ENCODE measurements at regions not wholly inside any gene's neighbourhood (a gene's known extent, or its start where the extent isn't known, plus 50 kb on each side); places are given as distances from the start of the nearest gene placed in this dataset.
A peak's percentile ranks its signal among the peaks of the same experiment; 100 is the strongest.
"Not testable (repeated sequence)": the region's sequence is repeated elsewhere in the genome, so short reads cannot be mapped to it uniquely, and the experiment has no call there.

- intact Hi-C loops (cut with DNase I), result no loop called here
- DNase-seq (ENCODE audit: low spot score), result no peak
These were observed 260.8 kb downstream of the KTN1 start for GRCh38 chr14:55840821-55841220.

GRCh38 chr14:55841625-55842024 is 261.6 kb downstream of the KTN1 start:
- intact Hi-C loops (cut with DNase I), result no loop called here
- no peak for DNase-seq (ENCODE audit: low spot score)

DNA sequence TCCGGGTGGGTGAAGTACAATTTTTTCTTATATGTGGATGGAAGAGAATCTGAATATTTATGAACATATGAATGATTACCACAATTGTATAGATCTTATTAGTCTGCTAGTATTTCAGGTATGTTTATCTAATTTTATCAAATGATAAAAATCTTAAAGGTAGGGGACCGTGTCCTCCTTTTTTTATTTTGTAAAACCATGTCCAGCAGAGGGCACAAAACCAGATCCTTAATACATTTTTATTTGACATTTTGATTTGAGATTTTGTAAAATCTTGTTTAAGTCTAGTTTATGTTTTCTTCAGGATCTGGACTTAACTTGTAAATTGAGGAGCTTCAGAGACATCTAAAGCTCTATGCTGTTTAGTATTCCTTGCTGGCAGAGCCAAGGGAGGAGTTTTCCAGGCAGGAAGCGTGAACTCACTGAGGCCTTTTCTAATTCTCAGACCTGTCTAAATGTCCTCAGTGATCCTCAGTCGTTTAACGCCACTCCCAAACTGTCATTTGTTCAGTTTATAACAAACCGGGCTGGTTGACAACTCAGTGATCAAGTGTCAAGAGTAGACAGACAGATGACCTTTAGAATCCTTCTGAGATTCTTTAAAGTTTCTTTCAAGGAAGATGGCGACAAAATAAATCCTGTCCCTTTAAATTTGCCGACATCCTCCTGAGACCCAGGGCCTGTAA is 263.9 kb downstream of the KTN1 start:
- DNase-seq (ENCODE audit: low spot score), result no peak
- intact Hi-C loops (cut with DNase I), result no loop called here

DNA sequence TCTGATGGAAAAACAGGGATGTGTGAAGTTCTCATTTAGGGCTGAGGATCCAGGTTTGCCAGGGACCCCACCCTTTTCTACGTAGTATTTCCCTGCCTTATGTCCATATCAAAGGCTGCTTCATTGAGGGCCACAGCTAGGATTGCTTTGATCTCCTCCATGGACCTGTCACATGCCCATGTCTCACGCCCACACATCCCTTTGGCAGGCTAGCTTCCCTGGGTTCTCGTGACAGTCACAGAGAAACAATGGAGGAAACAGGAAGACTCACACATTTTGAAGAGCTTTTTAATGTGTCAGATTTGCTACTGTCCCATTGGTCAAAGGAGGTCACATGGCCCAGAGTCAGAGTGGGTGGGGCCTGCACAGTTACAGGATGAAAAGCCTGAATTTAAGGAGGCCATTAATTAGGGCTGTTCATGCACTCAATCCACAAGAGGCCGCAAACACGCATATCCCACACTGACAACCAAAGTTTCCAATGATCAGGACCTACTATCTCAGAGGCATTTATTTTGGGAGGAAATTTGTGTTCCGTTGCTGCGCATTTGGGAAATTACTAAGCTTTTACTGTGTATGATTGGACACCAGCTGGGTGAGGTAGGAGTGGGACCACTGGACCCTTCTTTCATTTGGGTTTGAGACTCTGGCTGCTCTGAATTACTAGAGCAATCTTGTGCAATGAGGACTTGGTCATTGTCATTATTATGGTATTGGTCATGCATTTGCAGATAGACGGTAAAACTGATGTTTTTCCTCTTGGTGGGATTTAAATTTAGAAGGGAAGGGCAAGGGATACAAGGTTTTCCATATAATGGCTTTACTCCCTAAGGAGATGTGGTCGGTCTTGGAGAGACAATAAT is 266.2 kb downstream of the KTN1 start:
- intact Hi-C loops (cut with DNase I), result no loop called here

GRCh38 chr14:55846826-55847446 is 266.9 kb downstream of the KTN1 start:
- intact Hi-C loops (cut with DNase I), result no loop called here
- peak; percentile 85 for DNase-seq (ENCODE audit: low spot score)

More for the DNA sequence above, 266.2 kb downstream of the KTN1 start:
- no peak for DNase-seq (ENCODE audit: low spot score)

- intact Hi-C loops (cut with DNase I), result no loop called here
- no peak for DNase-seq (ENCODE audit: low spot score)
These were observed 267.8 kb downstream of the KTN1 start for GRCh38 chr14:55847766-55848165.

- DNase-seq (ENCODE audit: low spot score), result no peak
- intact Hi-C loops (cut with DNase I), result no loop called here
These were observed 269.0 kb downstream of the KTN1 start for GRCh38 chr14:55848964-55849363.

GRCh38 chr14:55849833-55850232 is 268.4 kb upstream of the PELI2 start:
- intact Hi-C loops (cut with DNase I), result no loop called here
- DNase-seq (ENCODE audit: low spot score), result no peak

GRCh38 chr14:55850825-55851241 is 267.4 kb upstream of the PELI2 start:
- no peak for DNase-seq (ENCODE audit: low spot score)
- intact Hi-C loops (cut with DNase I), result no loop called here

DNA sequence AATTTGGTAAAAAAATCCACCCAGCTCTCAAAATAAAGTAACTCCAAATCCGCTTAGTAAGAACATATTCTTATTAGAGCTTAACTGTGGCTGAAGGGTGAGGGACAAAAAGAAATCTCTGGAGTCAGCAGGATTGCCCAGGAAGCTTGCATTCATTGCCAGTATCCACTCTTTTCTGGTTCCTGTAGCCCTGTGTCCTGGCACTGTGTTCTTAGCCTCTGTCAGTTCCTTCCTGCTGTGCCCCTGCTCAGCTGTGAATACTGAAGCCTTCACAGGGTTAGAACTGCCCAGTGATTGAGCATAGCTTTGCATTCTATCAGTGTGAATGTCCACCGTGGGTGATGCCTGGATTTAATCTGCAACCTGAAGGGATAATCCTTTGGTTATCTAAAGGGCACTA is 266.9 kb upstream of the PELI2 start:
- intact Hi-C loops (cut with DNase I), result no loop called here

GRCh38 chr14:55851961-55852360 is 266.2 kb upstream of the PELI2 start:
- intact Hi-C loops (cut with DNase I), result no loop called here

More for the DNA sequence above, 266.9 kb upstream of the PELI2 start:
- no peak for DNase-seq (ENCODE audit: low spot score)

GRCh38 chr14:55855751-55856150 is 262.5 kb upstream of the PELI2 start:
- intact Hi-C loops (cut with DNase I), result no loop called here
- DNase-seq (ENCODE audit: low spot score), result no peak

More at GRCh38 chr14:55851961-55852360, 266.2 kb upstream of the PELI2 start:
- no peak for DNase-seq (ENCODE audit: low spot score)

- intact Hi-C loops (cut with DNase I), result no loop called here
- no peak for DNase-seq (ENCODE audit: low spot score)
These were observed 259.6 kb upstream of the PELI2 start for GRCh38 chr14:55858604-55859003.

DNA sequence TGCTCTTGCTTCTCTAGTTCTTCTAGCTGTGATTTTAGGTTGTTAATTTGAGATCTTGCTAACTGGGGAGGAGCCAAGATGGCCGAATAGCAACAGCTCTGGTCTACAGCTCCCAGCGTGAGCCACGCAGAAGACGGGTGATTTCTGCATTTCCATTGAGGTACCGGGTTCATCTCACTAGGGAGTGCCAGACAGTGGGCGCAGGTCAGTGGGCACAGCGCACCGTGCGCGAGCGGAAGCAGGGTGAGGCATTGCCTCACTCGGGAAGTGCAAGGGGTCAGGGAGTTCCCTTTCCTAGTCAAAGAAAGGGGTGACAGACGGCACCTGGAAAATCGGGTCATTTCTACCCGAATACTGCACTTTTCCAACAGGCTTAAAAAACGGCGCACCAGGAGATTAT is 256.6 kb upstream of the PELI2 start:
- intact Hi-C loops (cut with DNase I); DNase-seq (ENCODE audit: low spot score): not testable (repeated sequence)

DNA sequence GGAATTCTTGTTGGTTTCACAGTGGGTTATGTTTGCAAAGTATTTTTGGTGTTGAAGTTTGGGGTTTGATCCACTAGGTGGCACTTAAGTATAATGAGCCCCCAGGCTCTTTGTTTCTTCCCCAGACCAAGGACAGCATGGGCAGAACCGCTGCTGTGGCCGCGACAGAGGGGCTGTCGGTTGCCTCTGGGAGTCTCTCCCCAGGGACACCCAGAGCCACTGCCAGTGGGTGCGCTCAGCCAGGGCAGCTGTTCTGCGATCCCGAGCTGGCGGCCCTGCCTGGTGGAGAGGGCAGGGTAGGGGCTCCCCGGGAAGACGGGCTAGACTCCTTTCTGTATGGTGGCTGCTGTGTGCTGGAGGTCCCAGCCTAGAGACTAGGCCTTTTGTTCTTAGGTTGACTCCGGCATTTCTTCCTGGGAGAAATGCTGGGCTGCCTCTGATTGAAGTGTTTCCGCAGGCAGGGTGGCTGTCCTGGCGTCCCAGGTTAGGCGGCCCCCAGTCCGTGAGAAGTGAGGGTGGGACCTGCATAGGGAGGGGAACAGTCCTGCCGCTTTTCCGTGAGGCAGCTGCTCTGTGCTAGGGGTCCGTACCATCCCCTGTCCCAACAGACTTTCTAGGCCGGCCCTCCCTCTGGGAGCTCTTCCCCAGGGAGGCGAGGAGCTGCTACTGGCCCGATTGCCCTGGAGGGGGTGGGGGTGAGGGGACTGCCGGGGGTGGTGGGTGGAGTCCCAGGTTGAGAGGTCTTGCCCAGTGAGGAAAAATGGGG is 253.1 kb upstream of the PELI2 start:
- intact Hi-C loops (cut with DNase I), result no loop called here
- no peak for DNase-seq (ENCODE audit: low spot score)

GRCh38 chr14:55867311-55867710 is 250.9 kb upstream of the PELI2 start:
- intact Hi-C loops (cut with DNase I), result no loop called here
- no peak for DNase-seq (ENCODE audit: low spot score)

DNA sequence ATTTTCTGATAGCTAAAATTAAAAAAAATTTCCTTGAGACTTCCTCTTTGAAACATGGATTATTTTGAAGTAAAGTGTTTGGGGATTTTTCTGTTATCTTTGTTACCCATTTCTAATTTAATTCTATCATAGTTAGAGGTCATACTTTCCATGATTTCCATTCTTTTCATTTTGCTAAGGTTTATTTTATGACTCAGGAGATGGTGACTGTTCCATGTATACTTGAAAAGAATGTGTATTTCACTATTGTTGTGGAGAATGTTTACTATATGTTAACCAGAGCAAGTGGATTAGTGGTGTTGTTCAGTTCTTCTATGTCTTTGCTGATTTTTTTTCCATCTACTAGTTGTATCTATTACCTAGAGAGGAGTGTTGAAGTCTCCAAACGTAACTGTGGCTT is 250.5 kb upstream of the PELI2 start:
- DNase-seq (ENCODE audit: low spot score), result no peak
- intact Hi-C loops (cut with DNase I), result no loop called here

GRCh38 chr14:55869397-55870049 is 248.7 kb upstream of the PELI2 start:
- no peak for DNase-seq (ENCODE audit: low spot score)
- intact Hi-C loops (cut with DNase I), result no loop called here

DNA sequence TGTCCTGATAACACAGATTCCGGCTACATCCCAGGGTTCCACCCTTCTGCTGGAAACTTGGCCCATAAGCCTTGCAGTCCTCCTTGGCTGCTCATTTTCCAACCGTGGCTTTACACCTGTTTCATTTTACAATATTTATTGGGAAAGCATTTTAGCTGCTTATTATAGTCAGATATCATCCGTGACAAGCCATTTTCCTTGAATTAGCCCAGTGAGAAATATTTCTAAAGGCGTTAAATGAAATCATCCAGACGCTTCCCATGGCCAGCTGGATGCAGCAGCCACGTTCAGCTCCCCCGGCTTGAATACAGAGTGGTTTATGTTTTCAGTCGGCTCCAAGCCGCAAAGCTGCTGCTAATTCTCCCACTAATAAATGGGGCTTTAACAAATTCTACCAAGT is 245.0 kb upstream of the PELI2 start:
- intact Hi-C loops (cut with DNase I), result no loop called here
- no peak for DNase-seq (ENCODE audit: low spot score)
